Activated B cell treated with CpG ODN at 0.5 μM for 24 hours (primary cell): ENCODE measurements at regions not wholly inside any gene's neighbourhood (a gene's known extent, or its start where the extent isn't known, plus 50 kb on each side); places are given as distances from the start of the nearest gene placed in this dataset.

Source experiments
- ATAC-seq: fragments of 200-7000 bp; cut with Tn5 transposase; one replicate; pipeline ENCODE4 v1.10.0; 2021; ENCODE audit warnings: low read depth, mild to moderate bottlenecking, moderate library complexity
- CTCF ChIA-PET: fragments of 350-600 bp; sonication (Branson Sonifier 250); formaldehyde crosslinking; loops from one replicate; lab custom pipeline; 2021; ENCODE audit warnings: antibody characterized with exemption; lab: Charles Lee
- POLR2A ChIA-PET: fragments of 350-600 bp; sonication (Branson Sonifier 250); formaldehyde crosslinking; loops from one replicate; lab custom pipeline; 2021; ENCODE audit warnings: antibody characterized with exemption; lab: Charles Lee
- DNase-seq: peaks from one replicate; pipeline ENCODE4 v3.0.0; 2022
- H3K27ac Mint-ChIP-seq: one replicate; pipeline ENCODE4 v1.8.0; 2020; ENCODE audit warnings: mixed read lengths
- H3K27me3 Mint-ChIP-seq: one replicate; pipeline ENCODE4 v1.8.0; 2021; ENCODE audit warnings: mixed read lengths
- H3K36me3 Mint-ChIP-seq: one replicate; pipeline ENCODE4 v1.8.0; 2021; ENCODE audit warnings: low read depth, mixed read lengths
- H3K4me1 Mint-ChIP-seq: one replicate; pipeline ENCODE4 v1.8.0; 2021; ENCODE audit warnings: mixed read lengths
- H3K4me3 Mint-ChIP-seq: one replicate; pipeline ENCODE4 v1.8.0; 2020; ENCODE audit warnings: mild to moderate bottlenecking, mixed read lengths
- H3K9me3 Mint-ChIP-seq: one replicate; pipeline ENCODE4 v1.8.0; 2020; ENCODE audit warnings: mixed read lengths
- intact Hi-C: fragments of 100-400 bp; cut with micrococcal nuclease; formaldehyde crosslinking; loops from one replicate; pipeline ENCODE4 v1.15.1; 2024
- TF ChIP-seq, protein P1 (sequence below): fragments of 200-600 bp; IDR thresholded peaks from one replicate; pipeline ENCODE4 v1.8.0; 2022; ENCODE audit warnings: antibody characterized with exemption, mild to moderate bottlenecking

- ChIA-PET CTCF (no interaction called here), POLR2A (no interaction called here)
- Mint-ChIP-seq H3K4me3 (no peak overlapping the region), H3K4me1 (no peaks in the 10 kb centered on the region), H3K27me3 (peaks cover 3% of the 10 kb centered on the region), H3K27ac (no peak overlapping the region), H3K36me3 (no peaks in the 10 kb centered on the region), H3K9me3 (peaks cover 5% of the 10 kb centered on the region)
- no peak for DNase-seq
- intact Hi-C loops: no loop called here
- no peak for ATAC-seq
- TF ChIP-seq, protein P1, sequence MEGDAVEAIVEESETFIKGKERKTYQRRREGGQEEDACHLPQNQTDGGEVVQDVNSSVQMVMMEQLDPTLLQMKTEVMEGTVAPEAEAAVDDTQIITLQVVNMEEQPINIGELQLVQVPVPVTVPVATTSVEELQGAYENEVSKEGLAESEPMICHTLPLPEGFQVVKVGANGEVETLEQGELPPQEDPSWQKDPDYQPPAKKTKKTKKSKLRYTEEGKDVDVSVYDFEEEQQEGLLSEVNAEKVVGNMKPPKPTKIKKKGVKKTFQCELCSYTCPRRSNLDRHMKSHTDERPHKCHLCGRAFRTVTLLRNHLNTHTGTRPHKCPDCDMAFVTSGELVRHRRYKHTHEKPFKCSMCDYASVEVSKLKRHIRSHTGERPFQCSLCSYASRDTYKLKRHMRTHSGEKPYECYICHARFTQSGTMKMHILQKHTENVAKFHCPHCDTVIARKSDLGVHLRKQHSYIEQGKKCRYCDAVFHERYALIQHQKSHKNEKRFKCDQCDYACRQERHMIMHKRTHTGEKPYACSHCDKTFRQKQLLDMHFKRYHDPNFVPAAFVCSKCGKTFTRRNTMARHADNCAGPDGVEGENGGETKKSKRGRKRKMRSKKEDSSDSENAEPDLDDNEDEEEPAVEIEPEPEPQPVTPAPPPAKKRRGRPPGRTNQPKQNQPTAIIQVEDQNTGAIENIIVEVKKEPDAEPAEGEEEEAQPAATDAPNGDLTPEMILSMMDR: no peak
These were observed 178.8 kb upstream of the STARD13 start for GRCh38 chr13:33464345-33464744.

DNA sequence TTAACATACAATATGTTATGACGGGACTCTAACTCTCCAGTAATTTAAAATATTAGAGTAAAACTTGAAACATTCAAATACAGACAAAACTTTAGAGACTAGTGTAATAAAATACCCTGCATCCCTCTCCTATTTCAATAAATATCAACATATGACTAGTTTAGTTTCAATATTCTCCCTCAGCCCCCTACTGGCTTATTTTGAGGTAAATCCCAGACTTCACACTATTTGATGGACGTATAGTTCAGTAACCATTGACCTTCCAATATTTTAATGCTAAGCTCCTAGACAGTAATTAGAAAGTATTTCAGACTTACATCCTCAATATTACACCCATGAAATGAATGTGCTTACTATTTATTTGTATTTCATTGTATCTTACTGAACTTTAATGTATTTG lies 180.7 kb upstream of the STARD13 start:
- TF ChIP-seq, protein P1: no peak
- peaks cover 5% of the 10 kb centered on the region for H3K27me3 Mint-ChIP-seq
- DNase-seq (no peak), ATAC-seq (no peak)
- no peak overlapping the region for H3K4me3 Mint-ChIP-seq
- H3K9me3 Mint-ChIP-seq: no peaks in the 10 kb centered on the region
- no peak overlapping the region for H3K27ac Mint-ChIP-seq
- CTCF ChIA-PET: no interaction called here
- H3K36me3 Mint-ChIP-seq: no peaks in the 10 kb centered on the region
- intact Hi-C loops: no loop called here
- H3K4me1 Mint-ChIP-seq: no peaks in the 10 kb centered on the region
- POLR2A ChIA-PET: no interaction called here

GRCh38 chr13:33467556-33467955 lies 182.0 kb upstream of the STARD13 start:
- no peaks in the 10 kb centered on the region for H3K4me1 Mint-ChIP-seq
- CTCF ChIA-PET: no interaction called here
- intact Hi-C loops: no loop called here
- DNase-seq (no peak), ATAC-seq (no peak)
- peaks cover 5% of the 10 kb centered on the region for H3K27me3 Mint-ChIP-seq
- no peaks in the 10 kb centered on the region for H3K9me3 Mint-ChIP-seq
- H3K36me3 Mint-ChIP-seq: no peaks in the 10 kb centered on the region
- H3K27ac Mint-ChIP-seq: no peak overlapping the region
- POLR2A ChIA-PET: no interaction called here
- no peak overlapping the region for H3K4me3 Mint-ChIP-seq
- TF ChIP-seq, protein P1: no peak

DNA sequence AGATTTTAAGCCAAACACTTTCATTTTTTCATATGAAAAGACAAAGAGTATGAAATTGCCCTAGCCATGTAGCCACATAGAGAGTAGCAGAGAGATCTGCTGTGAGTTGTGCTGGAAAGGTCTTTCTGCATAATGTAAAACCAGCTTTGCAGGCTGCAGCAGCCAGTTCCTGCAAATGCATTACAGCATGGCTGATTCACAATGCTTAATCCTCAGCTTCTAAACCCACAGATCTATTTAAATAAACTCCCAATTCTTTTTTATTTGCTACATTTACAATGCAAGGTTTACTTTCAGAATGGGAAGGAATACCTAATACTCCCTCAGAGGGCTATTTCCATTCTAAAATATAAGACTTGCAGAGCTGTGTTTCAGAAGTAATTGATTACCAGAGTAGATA lies 185.6 kb upstream of the STARD13 start:
- DNase-seq (no peak), ATAC-seq (no peak)
- no peak overlapping the region for H3K27ac Mint-ChIP-seq
- intact Hi-C loops: no loop called here
- no peaks in the 10 kb centered on the region for H3K36me3 Mint-ChIP-seq
- no peak overlapping the region for H3K4me3 Mint-ChIP-seq
- H3K4me1 Mint-ChIP-seq: no peaks in the 10 kb centered on the region
- TF ChIP-seq, protein P1: no peak
- H3K27me3 Mint-ChIP-seq: peaks cover 3% of the 10 kb centered on the region
- ChIA-PET CTCF (no interaction called here), POLR2A (no interaction called here)
- no peaks in the 10 kb centered on the region for H3K9me3 Mint-ChIP-seq

GRCh38 chr13:33472446-33472845 lies 186.9 kb upstream of the STARD13 start:
- Mint-ChIP-seq H3K27me3 (peaks cover 3% of the 10 kb centered on the region), H3K36me3 (no peaks in the 10 kb centered on the region), H3K4me3 (no peak overlapping the region), H3K27ac (no peak overlapping the region), H3K9me3 (peaks cover 2% of the 10 kb centered on the region), H3K4me1 (no peaks in the 10 kb centered on the region)
- POLR2A ChIA-PET: no interaction called here
- TF ChIP-seq, protein P1: no peak
- intact Hi-C loops: no loop called here
- CTCF ChIA-PET: no interaction called here
- no peak for DNase-seq
- no peak for ATAC-seq
